ENCODE measurements at regions not wholly inside any gene's neighbourhood (a gene's known extent, or its start where the extent isn't known, plus 50 kb on each side); places are given as distances from the start of the nearest gene placed in this dataset.

- no peak for DNase-seq (ENCODE audit: low spot score in 2 of 2)
- no peak overlapping the region for H3K4me3 ChIP-seq
- H3K27ac ChIP-seq, result no peak overlapping the region
- peaks cover 2% of the 10 kb centered on the region for H3K27me3 ChIP-seq
- no peaks in the 10 kb centered on the region for H3K36me3 ChIP-seq
- TF ChIP-seq POLR2AphosphoS5 (IDR thresholded peaks at IDR 0.05) (no peak), POLR2A (IDR thresholded peaks at IDR 0.05) (no peak), EP300 (IDR thresholded peaks at IDR 0.05) (no peak), CTCF (IDR thresholded peaks at IDR 0.05) (no peak)
- H3K4me1 ChIP-seq, result no peaks in the 10 kb centered on the region
- H3K9me3 ChIP-seq, result no peaks in the 10 kb centered on the region
- WGBS, result 78% methylated on average over 5 of the region's 5 CpGs
Measured at GRCh38 chr3:73299184-73299691, 237.8 kb downstream of the EBLN2 start.

- 90% methylated on average over 5 of the region's 5 CpGs for WGBS
- no peak overlapping the region for H3K27ac ChIP-seq
Measured at GRCh38 chr3:73314151-73314951, 252.9 kb downstream of the EBLN2 start.

GRCh38 chr3:73315706-73316105 is 254.2 kb downstream of the EBLN2 start:
- WGBS, result 50% methylated on average over 10 of the region's 10 CpGs
- Histone ChIP-seq H3K9me3 (no peaks in the 10 kb centered on the region), H3K36me3 (no peaks in the 10 kb centered on the region), H3K27me3 (no peaks in the 10 kb centered on the region), H3K27ac (no peak overlapping the region), H3K4me1 (no peaks in the 10 kb centered on the region), H3K4me3 (no peak overlapping the region)
- no peak for TF ChIP-seq CTCF (IDR thresholded peaks at IDR 0.05)
- no peak for TF ChIP-seq POLR2AphosphoS5 (IDR thresholded peaks at IDR 0.05)
- TF ChIP-seq POLR2A (IDR thresholded peaks at IDR 0.05), result no peak
- TF ChIP-seq EP300 (IDR thresholded peaks at IDR 0.05), result no peak
- no peak for DNase-seq (ENCODE audit: low spot score in 2 of 2)

More at GRCh38 chr3:73314151-73314951, 252.9 kb downstream of the EBLN2 start:
- Histone ChIP-seq H3K4me1 (no peaks in the 10 kb centered on the region), H3K4me3 (no peak overlapping the region), H3K27me3 (no peaks in the 10 kb centered on the region), H3K9me3 (no peaks in the 10 kb centered on the region), H3K36me3 (no peaks in the 10 kb centered on the region)
- DNase-seq (ENCODE audit: low spot score in 2 of 2), result no peak
- TF ChIP-seq CTCF (IDR thresholded peaks at IDR 0.05), result no peak
- no peak for TF ChIP-seq POLR2A (IDR thresholded peaks at IDR 0.05)
- no peak for TF ChIP-seq POLR2AphosphoS5 (IDR thresholded peaks at IDR 0.05)
- TF ChIP-seq EP300 (IDR thresholded peaks at IDR 0.05), result no peak

GRCh38 chr3:73319179-73319769 is 257.8 kb downstream of the EBLN2 start:
- H3K4me1 ChIP-seq, result no peaks in the 10 kb centered on the region
- no peaks in the 10 kb centered on the region for H3K27me3 ChIP-seq
- no peaks in the 10 kb centered on the region for H3K9me3 ChIP-seq
- H3K4me3 ChIP-seq, result no peak overlapping the region
- TF ChIP-seq POLR2AphosphoS5 (IDR thresholded peaks at IDR 0.05) (no peak), CTCF (IDR thresholded peaks at IDR 0.05) (no peak)
- no peak overlapping the region for H3K27ac ChIP-seq
- WGBS, result 64% methylated on average over 5 of the region's 5 CpGs
- H3K36me3 ChIP-seq, result no peaks in the 10 kb centered on the region
- DNase-seq (ENCODE audit: low spot score in 2 of 2), result no peak

- 56% methylated on average over 8 of the region's 8 CpGs for WGBS
- no peak overlapping the region for H3K4me3 ChIP-seq
- H3K36me3 ChIP-seq, result no peaks in the 10 kb centered on the region
- H3K4me1 ChIP-seq, result no peaks in the 10 kb centered on the region
- no peak overlapping the region for H3K27ac ChIP-seq
- no peak for DNase-seq (ENCODE audit: low spot score in 2 of 2)
- TF ChIP-seq EP300 (IDR thresholded peaks at IDR 0.05) (no peak), POLR2AphosphoS5 (IDR thresholded peaks at IDR 0.05) (no peak), POLR2A (IDR thresholded peaks at IDR 0.05) (no peak), CTCF (IDR thresholded peaks at IDR 0.05) (no peak)
- H3K27me3 ChIP-seq, result no peaks in the 10 kb centered on the region
- no peaks in the 10 kb centered on the region for H3K9me3 ChIP-seq
Measured at GRCh38 chr3:73321286-73321999, 260.0 kb downstream of the EBLN2 start.
